Activated CD4-positive, alpha-beta T cell treated with anti-CD3 and anti-CD28 coated beads, Interleukin-10, Interleukin-2, amounts not matched to agents 100 ng/mL and 50 ng/mL, durations not matched to agents 16 hours and 8 hours (primary cell): ENCODE measurements at regions not wholly inside any gene's neighbourhood (a gene's known extent, or its start where the extent isn't known, plus 50 kb on each side); places are given as distances from the start of the nearest gene placed in this dataset.
"Not testable (repeated sequence)": the region's sequence is repeated elsewhere in the genome, so short reads cannot be mapped to it uniquely, and the experiment has no call there.

Experiments used
- DNase-seq: peaks from one replicate; pipeline ENCODE4 v3.0.0-alpha.2; 2020

DNA sequence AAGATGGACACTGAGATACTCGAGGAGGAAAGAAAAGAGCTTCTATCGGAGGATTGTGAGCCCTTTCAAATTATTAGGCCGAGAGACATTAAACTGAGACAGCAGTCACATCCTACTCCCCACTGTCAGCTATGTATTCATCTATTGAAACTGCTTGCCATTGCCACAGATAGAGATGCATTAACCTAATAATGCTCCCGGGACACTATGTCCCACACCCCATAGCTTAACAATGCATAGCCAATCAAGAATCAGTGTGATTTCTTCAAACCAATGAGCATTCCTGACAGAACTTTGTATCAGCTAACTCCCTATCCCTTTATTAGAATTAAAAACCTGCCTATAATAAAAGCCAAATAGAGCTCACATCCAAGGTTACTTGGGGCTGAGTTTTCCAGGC, 118.1 kb upstream of the NEIL3 start:
- DNase-seq, result no peak

GRCh38 chr4:177191991-177192390, 117.7 kb upstream of the NEIL3 start:
- DNase-seq, result no peak

GRCh38 chr4:177193024-177193715, 116.5 kb upstream of the NEIL3 start:
- DNase-seq, result not testable (repeated sequence)

- no peak for DNase-seq
Observed at GRCh38 chr4:177194906-177195305, 114.8 kb upstream of the NEIL3 start.

GRCh38 chr4:177196615-177197014, 113.1 kb upstream of the NEIL3 start:
- DNase-seq, result no peak

DNA sequence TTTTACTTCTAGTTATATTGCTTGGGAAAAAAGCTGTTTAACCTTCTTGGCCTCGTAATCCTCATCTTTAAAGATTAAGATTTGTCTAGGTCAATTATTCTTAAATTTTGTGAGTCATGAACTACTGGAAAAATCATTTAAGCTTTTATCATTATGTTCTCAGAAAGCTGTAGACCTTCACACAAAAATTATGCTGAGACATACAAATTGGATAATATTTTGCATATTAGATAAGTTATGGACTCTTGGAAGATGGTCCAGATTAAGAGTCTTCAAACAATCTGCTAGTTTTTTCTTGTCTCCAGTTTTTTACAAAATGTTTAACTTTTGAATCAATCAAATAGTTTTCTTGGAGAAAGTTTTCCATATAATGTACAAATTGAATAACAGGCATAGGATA, 108.1 kb upstream of the NEIL3 start:
- DNase-seq, result no peak

GRCh38 chr4:177204126-177204525, 105.5 kb upstream of the NEIL3 start:
- no peak for DNase-seq

DNA sequence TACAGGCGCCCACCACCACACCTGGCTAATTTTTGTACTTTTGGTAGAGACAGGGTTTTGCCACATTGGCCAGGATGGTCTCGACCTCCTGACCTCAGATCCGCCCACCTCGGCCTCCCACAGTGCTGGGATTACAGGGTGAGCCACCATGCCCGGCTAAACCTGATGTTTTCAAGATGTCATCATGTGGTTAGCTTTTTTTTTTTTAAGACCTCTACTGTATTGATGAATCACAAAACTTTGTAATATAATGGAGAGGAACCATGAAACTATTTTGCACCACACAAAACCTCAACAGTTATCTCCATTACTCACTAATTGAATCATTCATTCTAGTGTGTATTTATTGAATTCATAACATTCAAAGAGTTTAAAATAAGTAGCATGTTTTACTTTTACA, 94.7 kb upstream of the NEIL3 start:
- DNase-seq, result no peak

DNA sequence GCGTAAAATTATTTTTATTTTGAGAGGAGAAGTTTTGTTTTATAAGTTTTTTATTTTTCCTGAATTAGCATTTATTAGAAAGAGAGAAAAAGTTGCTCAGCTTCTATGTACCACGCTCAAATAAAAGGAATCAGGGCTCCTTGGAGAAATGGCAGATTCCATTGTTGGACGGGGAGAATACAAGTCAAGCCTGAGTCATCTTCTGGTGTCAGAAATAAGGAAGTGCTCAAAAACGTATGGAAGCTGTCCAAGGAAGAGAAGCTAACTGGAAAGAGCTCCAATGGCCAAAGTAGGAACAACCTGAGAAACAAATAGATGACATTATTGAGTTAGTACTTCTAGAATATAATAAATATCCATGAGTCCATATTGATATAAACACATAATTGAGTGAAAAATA, 89.3 kb upstream of the NEIL3 start:
- DNase-seq, result no peak

- no peak for DNase-seq
Observed at GRCh38 chr4:177222781-177223180, 86.9 kb upstream of the NEIL3 start.

DNA sequence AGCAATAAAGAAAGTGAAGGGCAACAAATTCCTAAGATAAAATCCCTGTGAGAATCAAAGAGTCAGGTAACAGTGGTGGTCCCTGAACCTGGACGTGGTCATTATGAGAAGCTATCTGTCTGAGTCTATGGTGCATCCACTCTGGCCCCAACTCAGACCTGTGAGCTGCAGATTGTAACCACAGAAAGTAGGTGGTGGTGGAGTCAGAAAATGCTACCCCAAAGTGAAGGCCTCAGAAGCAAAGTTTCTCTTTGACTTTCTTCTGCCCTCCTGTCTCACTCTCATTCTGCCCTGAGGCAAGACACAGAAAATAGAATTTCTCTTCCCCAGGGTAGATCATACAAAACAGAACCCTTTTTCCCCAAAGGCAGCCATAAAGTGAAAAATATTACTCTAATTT, 84.1 kb upstream of the NEIL3 start:
- peak; percentile 26 for DNase-seq

DNA sequence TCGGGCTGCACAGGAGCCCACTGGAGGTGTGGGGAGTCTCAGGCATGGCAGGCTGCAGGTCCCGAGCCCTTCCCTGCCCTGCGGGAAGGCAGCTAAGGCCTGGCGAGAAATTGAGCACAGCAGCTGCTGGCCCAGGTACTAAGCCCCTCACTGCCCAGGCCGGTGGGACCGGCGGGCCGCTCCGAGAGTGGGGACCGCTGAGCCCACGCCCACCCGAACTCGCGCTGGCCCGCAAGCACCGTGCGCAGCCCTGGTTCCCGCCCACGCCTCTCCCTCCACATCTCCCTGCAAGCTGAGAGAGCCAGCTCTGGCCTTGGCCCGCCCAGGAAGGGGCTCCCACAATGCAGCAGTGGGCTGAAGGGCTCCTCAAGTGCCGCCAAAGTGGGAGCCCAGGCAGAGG, 82.0 kb upstream of the NEIL3 start:
- DNase-seq, result no peak

DNA sequence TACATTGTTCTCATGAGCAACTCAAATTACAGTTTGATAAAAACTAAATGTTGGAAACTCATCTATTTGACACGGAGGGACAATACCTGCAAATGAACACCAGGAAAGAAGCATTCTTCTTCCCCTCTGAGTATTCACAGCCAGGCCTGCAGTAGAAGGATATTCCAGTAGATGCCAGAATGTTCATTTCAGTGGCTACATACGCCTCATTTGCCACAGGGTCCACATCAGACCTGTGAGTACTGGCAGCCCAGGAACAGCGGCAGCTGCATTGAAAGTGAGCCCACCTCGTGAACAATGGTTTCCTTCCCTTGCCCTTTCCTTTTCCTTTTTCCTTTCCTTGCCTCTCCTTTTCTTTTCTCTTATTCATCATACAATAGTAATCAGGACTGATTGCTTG, 81.1 kb upstream of the NEIL3 start:
- DNase-seq, result no peak

DNA sequence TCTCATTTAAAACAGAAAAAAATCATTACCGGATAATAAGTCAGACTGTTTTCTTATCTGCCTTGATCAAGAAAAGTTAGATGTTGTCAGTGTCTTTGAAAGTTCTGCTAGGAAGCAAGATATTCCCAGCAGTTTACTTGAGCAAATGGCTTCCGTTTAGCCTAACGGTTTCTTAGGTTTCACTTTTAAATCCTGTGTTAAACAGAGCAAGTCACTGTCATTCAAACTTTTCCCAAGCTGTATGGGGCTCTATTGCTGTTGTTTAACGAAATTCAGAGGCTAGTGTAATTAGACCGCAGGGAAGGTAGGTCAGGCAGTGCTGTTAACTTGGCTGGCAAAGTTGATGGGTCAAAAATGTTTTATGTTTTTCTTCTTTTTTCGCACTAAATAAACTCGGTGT, 80.3 kb upstream of the NEIL3 start:
- DNase-seq, result no peak

GRCh38 chr4:177232473-177232872, 77.2 kb upstream of the NEIL3 start:
- DNase-seq, result no peak

- no peak for DNase-seq
Observed at GRCh38 chr4:177235026-177235425, 74.6 kb upstream of the NEIL3 start.

GRCh38 chr4:177236886-177237285, 72.8 kb upstream of the NEIL3 start:
- DNase-seq, result no peak

DNA sequence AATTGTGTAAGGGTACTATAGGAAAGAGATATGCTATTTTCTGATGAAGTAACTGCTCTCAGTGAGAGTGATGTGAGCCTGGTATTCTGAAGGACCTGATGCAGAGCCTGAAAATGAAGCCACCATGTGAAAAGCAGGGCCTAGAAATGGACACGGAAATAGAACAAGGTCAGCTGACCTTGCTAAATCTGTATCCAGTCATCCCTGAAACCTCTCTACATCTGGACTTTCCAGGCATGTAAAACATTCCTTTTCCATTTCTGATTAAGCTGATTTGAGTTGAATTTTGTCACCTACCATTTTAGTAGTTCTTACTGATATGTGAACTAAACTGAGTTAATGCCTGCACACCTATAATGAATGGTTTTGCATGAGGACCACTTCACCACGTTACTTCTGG, 72.4 kb upstream of the NEIL3 start:
- DNase-seq, result no peak

- DNase-seq, result no peak
Observed at GRCh38 chr4:177239477-177239876, 70.2 kb upstream of the NEIL3 start.

GRCh38 chr4:177239878-177240277, 69.8 kb upstream of the NEIL3 start:
- no peak for DNase-seq

DNA sequence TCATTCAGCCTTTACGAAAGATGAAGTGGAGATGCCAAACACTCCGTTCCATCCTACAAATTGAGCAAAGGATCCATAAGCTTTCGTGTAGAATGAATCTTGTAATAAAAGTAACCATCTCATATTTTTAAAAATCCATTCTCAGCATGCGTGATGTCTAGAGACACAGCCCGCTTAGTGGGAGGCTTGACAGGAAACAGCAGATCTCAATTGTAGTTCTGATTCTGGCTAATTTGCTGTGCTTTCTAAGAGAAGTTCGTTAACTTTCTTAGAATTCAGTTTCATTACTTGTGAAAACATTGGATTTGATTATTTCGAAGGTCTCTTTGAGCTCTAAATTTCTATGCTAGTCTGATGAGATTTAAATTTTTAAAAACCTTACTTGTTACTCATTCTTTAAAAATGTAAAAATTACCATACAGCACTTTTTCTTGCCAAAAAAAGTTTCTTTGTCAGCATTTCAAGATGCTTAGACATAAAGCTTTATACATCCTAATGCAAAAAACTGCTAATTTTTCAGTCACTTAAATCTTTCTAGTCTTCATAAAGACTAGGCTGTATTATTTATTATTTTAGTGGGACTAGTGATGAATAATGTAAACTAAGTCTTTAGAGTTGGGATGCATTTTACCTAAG, 66.9 kb upstream of the NEIL3 start:
- DNase-seq, result peak; percentile 23

DNA sequence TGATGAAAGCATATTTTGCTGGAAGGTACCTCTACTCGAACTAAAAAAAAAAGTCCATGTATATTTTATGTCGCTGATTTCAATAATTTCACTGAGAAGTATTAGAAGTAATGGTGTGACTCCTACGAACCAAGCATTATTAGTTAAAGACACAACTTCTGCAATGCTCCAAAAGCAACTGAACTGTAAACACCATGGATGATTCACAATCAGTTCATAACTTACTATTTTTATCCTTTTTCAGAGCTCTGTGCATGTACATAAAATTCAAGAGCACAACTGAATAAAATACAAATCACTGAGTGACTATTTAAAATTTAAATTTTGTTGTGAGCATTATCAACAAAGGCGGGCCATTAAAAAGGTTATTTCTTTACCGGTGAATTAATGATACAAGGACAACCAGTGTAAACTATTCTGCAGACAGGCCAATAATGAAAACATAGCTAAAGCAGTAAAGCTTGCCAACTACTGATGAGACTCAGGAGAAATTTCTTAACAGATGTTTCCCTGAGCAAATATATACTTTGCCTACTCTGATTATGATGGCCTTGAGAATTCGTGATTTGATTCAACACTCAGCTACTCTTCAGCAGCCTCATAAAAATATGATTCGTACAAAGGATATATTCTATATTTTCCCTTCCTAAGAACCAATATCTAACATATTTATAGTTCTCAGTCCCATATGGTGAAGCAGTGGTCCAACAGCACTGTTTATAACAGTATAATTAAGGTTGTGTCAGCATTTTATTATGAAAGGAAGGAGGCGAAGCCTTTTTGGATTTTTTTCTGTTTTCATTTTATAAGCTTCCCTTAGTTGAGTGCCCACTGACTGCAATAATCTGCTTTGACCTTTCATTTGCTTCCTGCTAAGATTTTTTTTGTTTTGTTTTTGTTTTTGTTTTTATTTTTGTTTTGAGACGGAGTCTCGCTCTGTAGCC, 62.8 kb upstream of the NEIL3 start:
- no peak for DNase-seq

GRCh38 chr4:177250056-177250696, 59.5 kb upstream of the NEIL3 start:
- peak; percentile 79 for DNase-seq
